ENCODE measurements at regions not wholly inside any gene's neighbourhood (a gene's known extent, or its start where the extent isn't known, plus 50 kb on each side); places are given as distances from the start of the nearest gene placed in this dataset.
"Not testable (repeated sequence)": the region's sequence is repeated elsewhere in the genome, so short reads cannot be mapped to it uniquely, and the experiment has no call there.

DNA sequence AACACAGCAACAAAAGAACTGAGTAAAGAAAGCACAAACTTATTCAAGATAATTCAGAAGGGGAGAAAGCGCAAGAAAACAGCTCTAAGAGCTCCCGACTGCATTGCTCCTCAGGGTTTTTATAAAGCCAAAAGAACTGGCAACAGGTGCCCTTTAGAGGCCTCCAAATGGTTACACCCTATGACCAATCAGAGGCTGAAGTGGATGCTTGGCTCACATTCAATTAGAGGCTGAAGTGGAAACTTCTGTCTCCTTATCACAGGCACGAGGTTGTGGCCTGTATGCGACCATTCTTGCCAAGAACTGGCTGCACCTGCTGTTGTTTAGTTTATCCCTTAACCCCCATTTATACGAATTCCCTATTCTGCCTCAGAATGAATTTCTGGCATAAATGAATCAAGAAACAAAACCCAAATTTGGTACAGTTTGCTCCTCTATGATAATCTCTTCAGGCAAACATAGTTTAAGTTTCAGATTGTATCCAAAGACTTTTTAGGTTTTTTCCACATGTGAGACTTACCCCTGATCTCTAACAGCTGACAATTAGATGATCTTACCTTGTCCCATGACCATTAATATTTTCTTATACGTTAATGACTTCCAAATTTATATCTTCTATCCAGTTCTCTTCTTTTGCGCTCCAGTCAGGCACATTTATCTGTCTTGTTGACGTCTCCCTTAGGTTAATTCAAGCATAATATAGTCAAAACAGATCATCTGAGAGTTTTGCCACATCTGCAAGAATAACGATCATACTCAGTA is 504.8 kb downstream of the NXPH1 start:
- DNase-seq, result no peak

GRCh38 chr7:8939446-8939845 is 506.0 kb downstream of the NXPH1 start:
- no peak for DNase-seq

DNA sequence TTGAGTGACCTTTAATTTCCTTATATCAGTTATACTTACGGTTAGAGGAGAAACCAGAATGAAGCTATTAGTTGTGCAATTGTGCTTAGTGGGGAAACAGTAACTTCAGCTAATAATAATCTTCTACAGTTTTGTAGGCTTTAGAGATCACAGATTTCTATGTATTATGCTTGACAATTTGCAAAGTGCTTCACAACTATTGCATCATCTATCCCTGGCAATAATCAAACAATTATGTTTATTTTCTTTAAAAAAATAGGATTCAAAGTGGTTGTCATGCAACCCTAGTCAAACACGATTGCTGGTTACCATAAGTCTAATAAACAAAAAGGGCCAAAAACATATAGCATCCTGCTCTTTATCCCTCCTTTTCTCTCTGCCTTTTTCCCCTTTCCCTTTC is 530.3 kb downstream of the NXPH1 start:
- no peak for DNase-seq

- no peak for DNase-seq
Observed at GRCh38 chr7:8965177-8965576, 531.8 kb downstream of the NXPH1 start.

DNA sequence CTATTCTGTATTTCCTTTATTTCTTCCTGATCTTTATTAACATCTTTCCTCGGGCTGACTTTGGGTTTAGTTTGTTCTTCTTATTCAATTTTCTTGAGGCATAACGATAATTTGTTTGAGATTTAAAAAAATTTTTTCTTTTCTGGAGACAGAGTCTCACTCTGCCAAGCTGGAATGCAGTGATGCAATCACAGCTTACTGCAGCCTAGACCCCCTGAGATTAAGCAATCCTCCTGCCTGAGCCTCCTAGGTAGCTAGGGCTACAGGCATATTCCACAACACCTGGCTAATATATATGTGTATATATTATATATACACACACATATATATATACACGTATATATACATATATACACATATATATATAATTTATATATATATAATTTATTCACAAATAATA is 540.2 kb downstream of the NXPH1 start:
- no peak for DNase-seq

DNA sequence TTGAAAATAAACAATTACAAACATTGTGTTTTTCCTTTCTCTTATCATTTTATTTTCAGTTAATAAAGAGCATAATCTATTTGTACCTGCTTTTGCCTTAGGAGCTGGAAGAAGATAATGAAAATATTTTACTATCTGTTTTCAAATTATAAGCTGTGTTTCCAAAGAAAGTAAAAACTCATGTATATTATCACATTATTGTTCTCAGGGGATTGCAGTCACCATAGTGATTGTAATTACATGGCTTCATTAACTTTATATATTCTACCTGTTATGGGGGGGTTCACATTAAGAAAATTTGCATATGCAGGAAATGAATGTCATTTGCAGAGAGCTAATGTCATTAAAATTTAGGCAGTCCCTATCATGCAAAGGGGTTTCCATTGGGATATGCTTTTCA is 542.3 kb downstream of the NXPH1 start:
- DNase-seq, result no peak

DNA sequence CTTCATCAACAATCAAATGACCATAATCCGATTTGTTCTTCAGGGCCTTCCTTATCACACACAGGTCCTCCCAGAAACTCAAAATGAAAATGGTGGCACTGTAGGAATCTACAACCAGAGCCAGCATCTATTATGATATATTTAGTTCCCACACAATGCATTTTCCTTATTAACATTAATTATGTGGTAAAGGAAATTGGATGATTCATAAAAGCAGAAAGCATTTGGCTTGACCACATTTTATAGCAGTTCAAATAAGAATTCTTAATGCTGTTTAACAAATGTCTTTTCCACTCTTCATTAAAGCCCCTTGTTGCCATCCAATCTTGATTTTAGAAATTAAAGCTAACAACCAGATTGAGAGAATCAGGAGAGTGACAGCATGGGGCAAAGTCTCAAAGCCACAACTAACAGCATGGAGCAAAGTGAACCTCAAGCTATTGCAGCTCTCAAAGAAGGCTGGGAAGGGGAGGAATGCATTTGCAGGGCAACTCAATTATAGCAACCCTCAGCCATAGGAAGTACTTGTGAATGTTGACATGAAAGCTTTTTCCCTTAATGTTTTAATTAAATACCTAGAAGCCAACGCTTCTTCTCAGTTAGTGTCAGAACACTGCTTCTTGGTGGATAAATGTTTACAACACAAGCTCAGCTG is 549.1 kb downstream of the NXPH1 start:
- DNase-seq, result no peak

DNA sequence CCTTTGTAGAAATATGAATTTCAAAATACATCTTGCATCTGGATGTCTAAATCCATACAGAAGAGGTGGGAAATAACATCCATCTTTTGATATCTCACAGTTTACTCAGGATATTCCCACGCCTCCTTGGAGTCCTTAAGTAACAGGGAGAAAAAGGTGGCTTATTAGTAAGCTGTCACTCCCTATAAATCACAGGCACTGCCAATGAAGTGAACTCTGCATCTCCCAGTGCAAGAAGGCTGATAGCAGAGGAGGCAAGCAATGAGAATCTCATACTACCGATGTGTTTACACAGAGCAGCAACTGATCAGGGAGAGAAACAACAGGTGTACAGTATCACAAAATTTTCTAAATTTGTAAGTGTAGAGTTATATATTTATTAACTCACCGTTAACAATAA is 551.8 kb downstream of the NXPH1 start:
- DNase-seq, result no peak

DNA sequence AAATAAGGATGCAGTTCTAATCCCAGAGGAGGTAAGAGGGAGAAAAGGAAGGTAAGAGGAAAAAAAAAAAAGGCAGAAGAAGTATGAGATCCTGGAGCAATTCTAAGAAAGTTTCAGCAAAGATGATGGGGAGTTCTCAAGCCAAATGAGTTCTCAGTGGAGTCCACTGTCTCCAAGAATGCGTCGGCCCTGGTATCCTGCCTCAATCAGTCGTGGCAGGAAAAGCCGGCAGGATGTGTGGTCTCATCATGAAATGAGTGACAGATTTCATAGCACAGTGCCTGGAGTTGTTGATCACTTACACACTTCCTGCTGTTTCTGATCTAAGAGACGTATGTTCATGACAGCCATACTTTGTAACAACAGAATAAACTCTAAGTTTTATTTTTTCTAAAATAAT is 554.9 kb downstream of the NXPH1 start:
- DNase-seq, result no peak

DNA sequence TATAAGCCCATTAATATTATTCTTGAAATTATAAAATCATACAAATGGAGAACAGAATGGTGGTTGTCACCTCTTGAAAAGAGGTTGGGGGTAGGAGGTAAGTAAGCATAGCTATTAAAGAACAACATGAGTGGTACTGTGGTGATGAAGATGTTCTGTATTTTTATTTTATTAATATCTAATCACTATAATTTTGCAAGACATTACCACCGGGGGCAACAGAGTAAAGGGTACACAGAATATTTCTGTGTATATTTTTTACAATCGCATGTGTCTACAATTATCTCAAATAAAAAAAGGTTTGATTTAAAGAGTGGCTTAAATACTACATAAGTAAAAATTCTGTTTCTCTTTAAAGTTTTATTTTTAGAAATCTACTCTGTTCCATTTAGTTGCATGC is 557.8 kb downstream of the NXPH1 start:
- no peak for DNase-seq

DNA sequence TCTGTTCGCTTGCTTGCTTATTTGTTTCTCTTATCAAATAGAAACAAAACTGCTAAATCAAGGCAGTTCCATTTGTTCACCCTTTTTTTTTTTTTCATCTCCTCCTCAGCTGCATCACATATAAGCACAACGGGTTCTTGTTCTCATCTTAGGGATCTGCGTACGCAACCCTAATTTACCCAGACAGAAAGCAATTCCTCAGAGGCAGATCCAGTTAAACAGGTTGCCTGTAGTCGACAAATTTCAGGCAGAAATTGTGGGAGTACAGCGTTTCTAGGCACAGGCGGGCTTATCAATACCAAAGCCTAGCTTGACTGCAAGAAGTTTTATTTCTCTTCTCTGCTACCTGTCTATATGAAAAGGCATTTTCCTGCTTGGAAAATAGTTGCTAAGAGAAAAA is 565.4 kb downstream of the NXPH1 start:
- DNase-seq, result no peak

GRCh38 chr7:9013940-9014339 is 580.5 kb downstream of the NXPH1 start:
- no peak for DNase-seq

DNA sequence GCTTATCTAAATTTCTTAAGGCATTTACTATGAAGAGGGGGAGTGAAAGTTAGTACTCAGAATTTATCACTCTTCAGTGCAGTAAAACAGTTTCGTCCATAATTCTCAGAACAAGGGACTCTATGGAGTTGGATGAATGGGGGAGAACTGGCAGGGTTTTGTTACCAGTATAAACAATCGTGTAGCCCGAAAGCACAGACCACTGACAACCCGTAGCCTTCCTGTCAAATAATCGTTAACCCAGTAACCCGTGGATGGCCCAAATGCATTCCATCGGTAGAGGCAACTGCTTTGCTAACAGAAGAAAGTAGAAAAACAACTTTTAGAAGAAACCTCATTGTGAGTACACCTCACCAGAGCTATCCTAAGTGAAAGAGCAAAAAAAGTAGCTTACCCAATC is 583.9 kb downstream of the NXPH1 start:
- no peak for DNase-seq

GRCh38 chr7:9022456-9022855 is 589.0 kb downstream of the NXPH1 start:
- DNase-seq, result no peak

DNA sequence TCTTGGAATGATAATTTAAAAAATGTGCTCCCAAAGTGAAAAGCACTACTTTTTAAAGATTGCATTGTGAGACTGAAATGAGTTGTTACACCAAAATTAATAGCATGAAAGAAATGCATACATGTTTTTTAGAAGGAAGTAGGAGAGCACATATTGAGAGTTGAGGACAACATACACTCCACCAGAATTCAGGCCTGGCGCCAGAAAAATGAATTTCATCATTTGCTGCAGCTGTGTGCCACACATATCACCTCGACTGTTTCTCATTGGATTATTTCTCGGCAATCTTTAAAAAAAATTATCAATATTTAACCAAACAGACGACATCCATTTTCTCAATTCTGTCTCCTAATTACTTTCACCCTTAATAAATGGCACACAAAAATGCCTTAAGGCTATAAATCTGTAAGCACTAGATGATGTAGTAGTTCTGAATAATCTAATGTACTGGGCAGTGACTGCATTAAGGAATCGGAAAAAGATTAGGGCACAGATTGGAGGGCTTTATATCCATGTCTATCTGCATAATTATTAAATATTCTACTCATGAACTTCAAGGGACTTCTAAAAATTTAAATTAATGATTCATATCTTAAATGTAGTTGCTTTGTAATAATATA is 590.4 kb downstream of the NXPH1 start:
- DNase-seq, result no peak

GRCh38 chr7:9026121-9026520 is 592.7 kb downstream of the NXPH1 start:
- DNase-seq, result no peak

DNA sequence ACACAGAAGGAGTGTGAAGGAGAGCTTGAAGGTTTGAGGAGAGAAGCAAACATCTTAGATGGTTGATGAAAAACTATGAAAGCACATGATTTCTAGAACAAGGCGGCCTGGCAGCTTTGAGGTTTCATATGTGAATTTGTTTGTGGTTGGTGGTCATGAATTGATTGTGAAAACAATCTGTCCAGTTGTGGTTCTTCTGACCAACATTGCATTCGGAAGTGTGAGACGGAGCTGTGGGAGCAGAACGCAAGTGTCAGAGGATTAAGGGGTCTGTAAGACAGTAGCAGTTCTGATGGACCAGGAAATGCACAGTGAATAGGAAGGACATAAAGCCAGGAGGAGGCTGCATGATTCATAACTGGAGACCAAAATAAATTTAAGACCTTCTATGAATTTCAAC is 594.6 kb downstream of the NXPH1 start:
- DNase-seq, result no peak

GRCh38 chr7:9029681-9030530 is 596.5 kb downstream of the NXPH1 start:
- no peak for DNase-seq

GRCh38 chr7:9030976-9031375 is 597.6 kb downstream of the NXPH1 start:
- no peak for DNase-seq

- no peak for DNase-seq
Observed at GRCh38 chr7:9031386-9031785, 598.0 kb downstream of the NXPH1 start.

- no peak for DNase-seq
Observed at GRCh38 chr7:9036080-9036479, 602.7 kb downstream of the NXPH1 start.

- DNase-seq, result no peak
Observed at GRCh38 chr7:9071160-9071762, 637.9 kb downstream of the NXPH1 start.

- DNase-seq, result not testable (repeated sequence)
Observed at GRCh38 chr7:9075774-9076173, 642.4 kb downstream of the NXPH1 start.
